ENCODE measurements at regions not wholly inside any gene's neighbourhood (a gene's known extent, or its start where the extent isn't known, plus 50 kb on each side); places are given as distances from the start of the nearest gene placed in this dataset.
"Not testable (repeated sequence)": the region's sequence is repeated elsewhere in the genome, so short reads cannot be mapped to it uniquely, and the experiment has no call there.

DNA sequence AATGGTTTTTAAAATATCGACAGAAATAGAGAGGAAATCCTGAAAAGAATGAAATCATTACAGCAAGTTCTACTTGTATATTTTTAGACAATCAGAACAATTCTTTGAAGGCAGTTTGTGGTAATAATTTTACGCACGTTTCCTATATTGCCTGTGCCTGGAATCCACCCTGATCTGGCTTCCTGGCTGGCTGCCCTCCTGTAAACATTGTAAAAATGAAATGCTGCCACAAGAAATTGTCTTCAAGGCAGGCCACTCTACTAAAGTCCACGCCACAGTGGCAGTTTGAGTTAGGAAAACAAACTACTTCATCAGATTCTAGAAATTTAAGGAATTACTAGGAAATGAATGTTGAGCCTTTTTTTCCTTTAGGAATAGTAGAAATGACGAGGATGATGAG, 454.5 kb upstream of the NR5A2 start:
- Histone ChIP-seq H3K4me3 (ENCODE audit: low read length) (no peak overlapping the region), H3K4me1 (ENCODE audit: insufficient read depth, low read length) (no peaks in the 10 kb centered on the region), H3K9me3 (ENCODE audit: low read length) (no peaks in the 10 kb centered on the region), H3K27me3 (ENCODE audit: insufficient read depth, low read length) (no peaks in the 10 kb centered on the region), H2AFZ (ENCODE audit: low read depth, low read length) (no peak overlapping the region), H3K36me3 (ENCODE audit: insufficient read depth, low read length) (no peaks in the 10 kb centered on the region)

DNA sequence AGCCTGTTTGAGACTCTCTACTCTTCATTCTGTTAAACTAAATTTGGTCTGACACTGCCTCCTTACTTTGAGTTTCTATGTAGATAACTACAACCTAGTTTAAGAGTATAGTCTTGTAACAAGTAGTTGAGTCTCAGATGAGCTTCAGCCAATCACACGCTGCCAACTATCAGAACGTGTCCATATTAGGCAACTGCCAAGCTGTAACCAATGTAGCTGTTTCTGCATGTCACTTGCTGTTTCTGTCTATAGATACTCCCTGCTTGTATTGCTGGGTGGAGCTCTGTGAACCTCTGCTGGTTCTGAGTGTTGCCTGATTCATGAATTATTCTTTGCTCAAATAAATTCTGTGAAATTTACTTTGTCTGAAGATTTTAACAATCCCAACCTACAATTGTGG, 452.6 kb upstream of the NR5A2 start:
- H3K36me3 ChIP-seq (ENCODE audit: insufficient read depth, low read length) = no peaks in the 10 kb centered on the region

DNA sequence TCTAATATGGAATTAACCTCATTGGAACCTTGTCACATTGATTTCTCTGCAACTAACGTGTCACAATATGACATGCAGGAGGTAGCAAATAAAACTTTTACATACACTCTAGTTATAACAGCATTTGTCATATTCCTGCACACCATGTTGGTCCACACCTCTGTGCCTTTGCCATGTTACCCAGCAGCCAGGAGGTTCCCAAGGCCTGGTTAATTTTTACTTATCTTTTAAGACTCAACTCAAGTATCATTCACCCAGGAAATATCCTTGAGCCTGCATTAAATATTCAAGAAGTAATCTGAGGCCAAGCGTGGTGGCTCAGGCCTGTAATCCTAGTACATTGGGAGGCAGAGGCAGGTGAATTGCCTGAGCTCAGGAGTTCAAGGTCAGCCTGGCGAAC, 447.2 kb upstream of the NR5A2 start:
- Histone ChIP-seq H2AFZ (ENCODE audit: low read depth, low read length) (no peak overlapping the region), H3K4me1 (ENCODE audit: insufficient read depth, low read length) (no peaks in the 10 kb centered on the region), H3K4me3 (ENCODE audit: low read length) (no peak overlapping the region)

More for the DNA sequence above, 452.6 kb upstream of the NR5A2 start:
- Histone ChIP-seq H3K4me1 (ENCODE audit: insufficient read depth, low read length) (no peaks in the 10 kb centered on the region), H3K9me3 (ENCODE audit: low read length) (no peaks in the 10 kb centered on the region), H2AFZ (ENCODE audit: low read depth, low read length) (no peak overlapping the region), H3K4me3 (ENCODE audit: low read length) (no peak overlapping the region), H3K27me3 (ENCODE audit: insufficient read depth, low read length) (no peaks in the 10 kb centered on the region)

DNA sequence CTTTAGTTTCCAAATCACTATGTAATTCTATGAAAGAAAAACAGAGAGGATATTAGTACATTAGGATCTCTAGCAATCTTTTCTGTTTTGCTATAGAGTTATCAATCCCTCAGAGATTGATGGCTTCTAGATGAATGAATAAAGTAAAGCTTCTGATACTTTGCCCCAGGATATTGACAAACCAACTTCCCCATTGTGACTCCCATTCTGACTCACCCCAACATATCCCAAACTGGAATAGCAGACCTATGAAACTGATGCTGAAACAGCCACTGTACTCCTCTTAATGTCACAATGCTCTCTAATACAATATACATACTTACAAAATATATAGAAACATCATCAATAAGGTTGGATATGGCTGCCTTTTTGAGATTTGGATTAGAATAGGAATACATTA, 442.1 kb upstream of the NR5A2 start:
- Histone ChIP-seq H3K9me3 (ENCODE audit: low read length) (no peaks in the 10 kb centered on the region), H3K36me3 (ENCODE audit: insufficient read depth, low read length) (no peaks in the 10 kb centered on the region), H2AFZ (ENCODE audit: low read depth, low read length) (no peak overlapping the region), H3K4me1 (ENCODE audit: insufficient read depth, low read length) (no peaks in the 10 kb centered on the region), H3K4me3 (ENCODE audit: low read length) (no peak overlapping the region), H3K27me3 (ENCODE audit: insufficient read depth, low read length) (no peaks in the 10 kb centered on the region)

More for the DNA sequence above, 447.2 kb upstream of the NR5A2 start:
- no peaks in the 10 kb centered on the region for H3K27me3 ChIP-seq (ENCODE audit: insufficient read depth, low read length)
- H3K36me3 ChIP-seq (ENCODE audit: insufficient read depth, low read length) = no peaks in the 10 kb centered on the region
- H3K9me3 ChIP-seq (ENCODE audit: low read length) = no peaks in the 10 kb centered on the region

DNA sequence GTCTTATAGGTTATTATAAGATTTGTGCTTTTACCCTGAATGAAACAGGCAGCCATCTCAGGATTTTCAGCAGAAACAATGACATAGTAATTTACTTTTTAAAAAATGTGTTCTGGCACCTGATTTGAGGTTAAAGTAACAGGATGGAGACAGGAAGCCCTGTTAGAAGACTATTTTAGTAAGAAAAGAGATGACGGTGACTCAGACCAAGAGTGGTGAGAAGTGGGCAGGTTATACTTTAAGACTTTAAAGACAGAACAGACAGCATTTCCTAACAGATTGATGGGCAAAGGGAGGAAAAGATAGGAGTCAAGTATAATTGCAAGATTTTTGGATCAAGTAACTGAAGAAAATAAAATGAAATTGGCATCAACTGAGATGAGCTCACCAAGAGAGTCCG, 436.8 kb upstream of the NR5A2 start:
- Histone ChIP-seq H3K4me3 (ENCODE audit: low read length) (no peak overlapping the region), H3K9me3 (ENCODE audit: low read length) (no peaks in the 10 kb centered on the region), H2AFZ (ENCODE audit: low read depth, low read length) (no peak overlapping the region), H3K4me1 (ENCODE audit: insufficient read depth, low read length) (no peaks in the 10 kb centered on the region), H3K36me3 (ENCODE audit: insufficient read depth, low read length) (no peaks in the 10 kb centered on the region), H3K27me3 (ENCODE audit: insufficient read depth, low read length) (no peaks in the 10 kb centered on the region)

DNA sequence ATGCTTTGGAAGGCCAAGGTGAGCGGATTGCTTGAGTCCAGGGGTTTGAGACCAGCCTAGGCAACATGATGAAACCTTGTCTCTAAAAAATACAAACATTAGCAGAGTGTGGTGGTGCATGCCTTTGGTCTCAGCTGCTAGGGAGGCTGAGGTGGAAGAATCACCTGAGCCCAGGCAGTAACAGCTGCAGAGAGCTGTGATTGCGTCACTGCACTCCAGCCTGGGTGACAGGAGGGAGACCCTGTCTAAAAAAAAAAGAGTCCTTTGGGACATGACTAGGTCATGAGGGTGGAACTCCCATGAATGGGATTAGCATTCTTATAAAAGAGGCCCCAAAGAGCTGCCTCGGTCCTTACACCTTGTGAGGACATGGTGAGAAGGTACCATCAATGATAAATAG, 436.0 kb upstream of the NR5A2 start:
- Histone ChIP-seq H3K4me1 (ENCODE audit: insufficient read depth, low read length) (no peaks in the 10 kb centered on the region), H3K27me3 (ENCODE audit: insufficient read depth, low read length) (no peaks in the 10 kb centered on the region), H3K36me3 (ENCODE audit: insufficient read depth, low read length) (no peaks in the 10 kb centered on the region), H3K9me3 (ENCODE audit: low read length) (no peaks in the 10 kb centered on the region), H3K4me3 (ENCODE audit: low read length) (no peak overlapping the region), H2AFZ (ENCODE audit: low read depth, low read length) (no peak overlapping the region)

DNA sequence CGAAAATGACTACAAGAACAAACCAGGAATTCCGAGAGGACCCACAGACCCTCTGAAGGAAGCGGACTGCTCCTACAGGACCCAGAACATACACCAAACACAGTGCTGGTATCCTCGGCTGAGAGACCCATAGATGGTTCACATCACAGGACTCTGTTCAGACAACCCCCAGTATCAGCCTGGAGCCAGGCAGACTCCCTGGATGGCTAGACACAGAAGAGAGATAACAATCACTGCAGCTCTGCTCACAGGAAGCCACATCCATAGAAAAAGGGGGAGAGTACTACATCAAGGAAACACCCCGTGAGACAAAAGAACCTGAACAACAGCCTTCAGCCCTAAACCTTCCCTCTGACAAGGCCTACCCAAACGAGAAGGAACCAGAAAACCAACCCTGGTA, 434.0 kb upstream of the NR5A2 start:
- no peaks in the 10 kb centered on the region for H3K4me1 ChIP-seq (ENCODE audit: insufficient read depth, low read length)
- no peak overlapping the region for H3K4me3 ChIP-seq (ENCODE audit: low read length)
- H3K27me3 ChIP-seq (ENCODE audit: insufficient read depth, low read length) = no peaks in the 10 kb centered on the region
- H3K9me3 ChIP-seq (ENCODE audit: low read length) = no peaks in the 10 kb centered on the region
- H3K36me3 ChIP-seq (ENCODE audit: insufficient read depth, low read length) = no peaks in the 10 kb centered on the region
- H2AFZ ChIP-seq (ENCODE audit: low read depth, low read length) = no peak overlapping the region

DNA sequence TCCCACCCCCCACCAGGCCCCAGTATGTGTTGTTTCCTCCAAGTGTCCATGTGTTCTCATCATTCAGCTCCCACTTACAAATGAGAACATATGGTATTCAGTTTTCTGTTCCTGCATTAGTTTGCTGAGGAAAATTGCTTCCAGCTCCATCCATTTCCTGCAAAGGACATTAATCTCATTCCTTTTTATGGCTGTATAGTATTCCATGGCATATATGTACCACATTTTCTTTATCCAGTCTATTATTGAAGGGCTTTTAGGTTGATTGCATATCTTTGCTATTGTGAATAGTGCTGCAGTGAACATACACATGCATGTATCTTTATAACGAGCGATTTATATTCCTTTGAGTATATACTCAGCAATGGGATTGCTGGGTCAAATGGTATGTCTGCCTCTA, 431.1 kb upstream of the NR5A2 start:
- H2AFZ ChIP-seq (ENCODE audit: low read depth, low read length); H3K36me3 ChIP-seq (ENCODE audit: insufficient read depth, low read length); H3K4me3 ChIP-seq (ENCODE audit: low read length); H3K9me3 ChIP-seq (ENCODE audit: low read length); H3K4me1 ChIP-seq (ENCODE audit: insufficient read depth, low read length); H3K27me3 ChIP-seq (ENCODE audit: insufficient read depth, low read length): not testable (repeated sequence)

DNA sequence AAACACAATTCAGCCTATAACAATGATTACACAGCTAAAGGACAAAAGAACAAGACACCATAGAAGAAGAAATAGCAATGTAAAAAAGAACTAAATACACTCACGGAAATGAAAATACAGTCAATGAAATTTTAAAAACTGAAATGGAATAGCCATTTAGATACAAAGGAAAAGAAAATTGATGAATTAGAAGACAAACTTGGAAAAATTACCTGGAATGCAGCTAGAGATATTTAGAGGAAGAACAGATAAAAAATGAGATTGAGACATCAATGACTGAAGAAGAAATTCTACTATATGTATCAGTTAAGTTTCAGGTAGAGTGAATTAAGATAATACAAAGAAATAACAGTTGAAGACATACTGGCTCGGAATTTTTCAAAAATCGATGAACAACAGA, 430.4 kb upstream of the NR5A2 start:
- H3K4me3 ChIP-seq (ENCODE audit: low read length) = no peak overlapping the region
- H3K4me1 ChIP-seq (ENCODE audit: insufficient read depth, low read length) = no peaks in the 10 kb centered on the region
- no peak overlapping the region for H2AFZ ChIP-seq (ENCODE audit: low read depth, low read length)
- no peaks in the 10 kb centered on the region for H3K9me3 ChIP-seq (ENCODE audit: low read length)
- no peaks in the 10 kb centered on the region for H3K36me3 ChIP-seq (ENCODE audit: insufficient read depth, low read length)
- H3K27me3 ChIP-seq (ENCODE audit: insufficient read depth, low read length) = no peaks in the 10 kb centered on the region

DNA sequence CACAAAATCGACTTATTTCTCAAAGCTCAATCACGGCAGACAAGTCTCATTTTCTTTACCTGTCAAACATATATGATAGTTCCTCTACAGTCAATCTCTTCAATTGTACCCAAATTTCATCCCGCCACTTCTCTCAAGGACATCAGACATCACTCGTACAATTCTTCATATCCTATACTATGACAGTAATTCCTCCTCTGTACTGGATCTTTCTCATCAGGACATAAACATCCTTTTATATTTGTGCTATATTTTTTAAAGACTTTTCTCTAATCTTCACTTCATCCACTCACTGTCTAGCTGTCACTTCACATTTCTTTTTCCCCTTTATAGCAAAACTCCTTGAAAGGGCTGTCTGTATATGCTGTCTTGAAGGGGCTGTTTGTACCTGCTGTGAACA, 419.1 kb upstream of the NR5A2 start:
- H2AFZ ChIP-seq (ENCODE audit: low read depth, low read length) = no peak overlapping the region
- no peaks in the 10 kb centered on the region for H3K9me3 ChIP-seq (ENCODE audit: low read length)
- H3K27me3 ChIP-seq (ENCODE audit: insufficient read depth, low read length) = no peaks in the 10 kb centered on the region
- H3K36me3 ChIP-seq (ENCODE audit: insufficient read depth, low read length) = no peaks in the 10 kb centered on the region
- no peak overlapping the region for H3K4me3 ChIP-seq (ENCODE audit: low read length)
- no peaks in the 10 kb centered on the region for H3K4me1 ChIP-seq (ENCODE audit: insufficient read depth, low read length)

DNA sequence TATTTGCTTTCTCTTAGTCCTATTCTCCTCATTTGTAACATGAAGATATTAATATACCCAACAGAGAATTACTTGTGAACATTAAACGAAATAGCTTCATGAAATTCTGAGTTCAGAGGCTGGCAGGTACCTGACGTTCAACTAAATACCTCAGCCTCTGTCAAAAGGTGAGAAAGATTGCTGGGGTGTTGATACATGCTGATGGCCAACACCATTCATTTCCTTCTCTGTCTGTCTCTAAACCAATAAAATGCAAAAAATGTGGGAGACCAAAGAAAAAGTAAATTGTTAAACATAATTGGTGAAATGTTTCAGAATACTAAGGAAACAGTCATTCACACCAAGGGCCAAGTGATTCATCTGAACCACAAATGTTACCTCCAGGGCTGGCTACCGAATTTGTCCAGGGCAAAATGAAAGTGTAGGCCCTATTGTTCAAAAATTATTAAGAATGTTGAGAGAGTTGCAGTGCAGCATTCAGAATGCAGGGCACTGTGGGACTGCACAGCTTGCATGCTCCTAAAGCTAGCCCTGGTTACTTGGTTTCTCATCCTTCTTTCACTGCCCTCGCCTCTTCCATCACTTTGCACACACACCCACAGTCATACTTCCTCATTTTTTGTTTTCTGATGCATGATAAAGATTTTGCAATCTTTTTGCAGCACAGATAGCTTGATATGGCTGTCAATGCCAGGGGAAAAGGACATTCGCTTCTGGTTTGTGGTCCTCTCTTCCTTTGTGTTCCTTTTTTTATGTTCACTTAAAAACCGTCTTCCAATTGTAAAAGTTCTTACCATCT, 414.3 kb upstream of the NR5A2 start:
- H3K9me3 ChIP-seq (ENCODE audit: low read length) = no peaks in the 10 kb centered on the region

DNA sequence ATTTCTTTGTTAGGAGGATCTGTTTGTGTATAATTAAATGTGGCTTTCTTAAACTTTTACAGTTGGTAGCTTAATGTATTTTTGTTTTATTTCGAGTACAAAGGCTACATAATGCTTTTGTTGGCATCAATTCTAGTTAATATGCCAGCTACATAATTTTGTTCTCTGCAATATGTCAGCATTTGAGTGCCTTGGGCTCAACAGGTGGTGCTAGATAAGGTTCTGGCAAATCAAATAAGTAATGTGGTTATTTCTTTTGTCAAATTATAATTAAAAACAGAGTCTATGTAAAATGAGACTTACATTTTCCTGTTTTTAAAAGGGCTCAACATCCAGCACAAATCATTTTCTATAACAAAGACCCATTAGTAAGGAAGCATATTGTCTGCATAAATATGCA, 410.6 kb upstream of the NR5A2 start:
- no peaks in the 10 kb centered on the region for H3K36me3 ChIP-seq (ENCODE audit: insufficient read depth, low read length)
- no peaks in the 10 kb centered on the region for H3K4me1 ChIP-seq (ENCODE audit: insufficient read depth, low read length)
- no peaks in the 10 kb centered on the region for H3K27me3 ChIP-seq (ENCODE audit: insufficient read depth, low read length)
- no peak overlapping the region for H3K4me3 ChIP-seq (ENCODE audit: low read length)
- H3K9me3 ChIP-seq (ENCODE audit: low read length) = no peaks in the 10 kb centered on the region
- no peak overlapping the region for H2AFZ ChIP-seq (ENCODE audit: low read depth, low read length)

More for the DNA sequence above, 414.3 kb upstream of the NR5A2 start:
- Histone ChIP-seq H3K27me3 (ENCODE audit: insufficient read depth, low read length) (no peaks in the 10 kb centered on the region), H3K36me3 (ENCODE audit: insufficient read depth, low read length) (no peaks in the 10 kb centered on the region), H3K4me3 (ENCODE audit: low read length) (no peak overlapping the region), H3K4me1 (ENCODE audit: insufficient read depth, low read length) (no peaks in the 10 kb centered on the region), H2AFZ (ENCODE audit: low read depth, low read length) (no peak overlapping the region)

DNA sequence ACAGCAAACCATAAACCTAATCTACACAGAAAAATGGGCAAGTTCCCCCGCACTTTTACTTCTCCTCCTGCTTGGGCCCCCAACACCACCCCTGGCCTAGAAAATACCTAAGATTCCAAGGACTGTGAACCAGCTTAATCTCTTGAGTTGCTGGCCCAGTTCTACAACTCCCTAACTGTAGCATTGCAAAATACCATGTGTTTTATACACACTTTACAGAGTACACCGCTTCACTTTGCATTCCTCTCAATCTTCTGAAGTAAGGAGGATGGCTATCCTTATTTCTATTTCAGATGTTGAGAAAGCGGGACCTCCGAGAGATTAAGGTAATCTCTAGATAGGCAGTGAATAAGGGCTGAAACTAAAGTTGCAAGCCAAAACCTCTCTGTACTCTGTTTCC, 408.3 kb upstream of the NR5A2 start:
- no peaks in the 10 kb centered on the region for H3K9me3 ChIP-seq (ENCODE audit: low read length)
- H2AFZ ChIP-seq (ENCODE audit: low read depth, low read length) = no peak overlapping the region
- H3K4me1 ChIP-seq (ENCODE audit: insufficient read depth, low read length) = no peaks in the 10 kb centered on the region
- no peaks in the 10 kb centered on the region for H3K27me3 ChIP-seq (ENCODE audit: insufficient read depth, low read length)
- no peak overlapping the region for H3K4me3 ChIP-seq (ENCODE audit: low read length)
- H3K36me3 ChIP-seq (ENCODE audit: insufficient read depth, low read length) = no peaks in the 10 kb centered on the region

DNA sequence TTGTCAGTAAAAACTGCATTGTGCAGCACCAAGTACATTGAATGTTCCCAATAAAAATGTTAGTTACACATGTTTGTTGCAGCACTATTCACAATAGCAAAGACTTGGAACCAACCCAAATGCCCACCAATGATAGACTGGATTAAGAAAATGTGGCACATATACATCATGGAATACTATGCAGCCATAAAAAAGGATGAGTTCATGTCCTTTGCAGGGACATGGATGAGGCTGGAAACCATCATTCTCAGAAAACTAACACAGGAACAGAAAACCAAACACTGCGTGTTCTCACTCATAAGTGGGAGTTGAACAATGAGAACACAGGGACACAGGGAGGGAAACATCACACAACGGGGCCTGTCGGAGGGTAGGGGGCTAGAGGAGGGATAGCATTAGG, 401.3 kb upstream of the NR5A2 start:
- not testable (repeated sequence) for H2AFZ ChIP-seq (ENCODE audit: low read depth, low read length); H3K9me3 ChIP-seq (ENCODE audit: low read length); H3K27me3 ChIP-seq (ENCODE audit: insufficient read depth, low read length); H3K4me3 ChIP-seq (ENCODE audit: low read length); H3K4me1 ChIP-seq (ENCODE audit: insufficient read depth, low read length); H3K36me3 ChIP-seq (ENCODE audit: insufficient read depth, low read length)

Measured in neuron (in vitro differentiated cells).